HG03280 (cell line): ENCODE measurements at regions not wholly inside any gene's neighbourhood (a gene's known extent, or its start where the extent isn't known, plus 50 kb on each side); places are given as distances from the start of the nearest gene placed in this dataset.
"Not testable (repeated sequence)": the region's sequence is repeated elsewhere in the genome, so short reads cannot be mapped to it uniquely, and the experiment has no call there.

Experiments
- ATAC-seq: cut with Tn5 transposase; IDR thresholded peaks from one replicate; pipeline ENCODE4 v1.9.1; 2021; ENCODE audit warnings: mild to moderate bottlenecking, moderate library complexity; ENCODE audit not compliant: unreplicated experiment

DNA sequence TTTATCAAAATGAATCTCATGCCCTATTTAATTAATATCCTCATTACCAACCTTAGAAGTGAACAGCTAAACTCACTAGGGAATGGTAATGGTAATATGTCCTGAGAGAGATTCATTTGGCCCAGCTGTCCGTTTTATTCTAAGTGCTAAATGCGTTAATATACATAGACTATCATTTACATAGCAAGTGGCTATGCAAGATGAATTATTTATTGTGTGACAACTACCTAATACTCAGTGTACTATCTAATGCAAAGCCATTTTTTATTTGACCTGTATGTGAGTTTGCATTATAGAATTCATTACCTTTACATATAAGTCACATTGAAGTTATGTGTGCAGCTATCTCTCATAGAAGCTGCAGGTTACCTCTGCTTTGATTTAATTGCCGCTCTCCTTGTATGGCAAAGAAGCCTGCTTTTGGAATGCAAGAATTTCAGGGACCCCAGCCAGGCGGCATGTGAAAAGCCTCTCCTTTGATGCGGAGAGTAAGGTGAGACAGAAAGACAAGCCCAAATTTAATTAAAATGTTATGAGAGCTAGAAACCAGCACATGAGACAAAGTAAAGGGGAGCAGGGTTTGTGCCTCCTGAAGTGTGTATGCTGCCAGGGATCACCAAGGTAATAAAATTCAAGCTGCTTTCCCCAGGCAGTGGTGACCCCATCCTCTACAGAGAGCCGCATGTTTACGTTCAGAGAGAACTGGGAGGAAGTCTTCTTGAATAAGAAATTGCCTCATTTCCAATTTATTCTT is 693.0 kb upstream of the MAP3K7 start:
- ATAC-seq: no peak

DNA sequence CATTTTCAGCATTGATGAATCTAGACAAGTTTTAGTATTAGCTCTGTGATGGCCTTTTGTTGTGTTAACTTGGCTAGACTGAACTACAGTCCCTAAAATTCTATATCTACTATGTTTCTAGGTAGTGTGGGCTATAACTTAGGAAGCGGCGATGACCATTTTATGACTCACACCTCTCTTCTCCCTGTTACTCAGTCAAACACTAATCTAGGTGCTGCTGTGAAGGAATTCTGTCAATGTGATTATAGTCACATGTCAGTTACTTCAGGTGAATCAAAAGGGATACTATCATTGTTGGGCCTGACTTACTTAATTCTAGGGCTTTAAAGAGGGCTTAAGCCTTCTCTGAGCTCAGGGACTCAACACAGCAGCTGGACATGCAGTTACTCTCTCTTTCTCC is 691.5 kb upstream of the MAP3K7 start:
- no peak for ATAC-seq

DNA sequence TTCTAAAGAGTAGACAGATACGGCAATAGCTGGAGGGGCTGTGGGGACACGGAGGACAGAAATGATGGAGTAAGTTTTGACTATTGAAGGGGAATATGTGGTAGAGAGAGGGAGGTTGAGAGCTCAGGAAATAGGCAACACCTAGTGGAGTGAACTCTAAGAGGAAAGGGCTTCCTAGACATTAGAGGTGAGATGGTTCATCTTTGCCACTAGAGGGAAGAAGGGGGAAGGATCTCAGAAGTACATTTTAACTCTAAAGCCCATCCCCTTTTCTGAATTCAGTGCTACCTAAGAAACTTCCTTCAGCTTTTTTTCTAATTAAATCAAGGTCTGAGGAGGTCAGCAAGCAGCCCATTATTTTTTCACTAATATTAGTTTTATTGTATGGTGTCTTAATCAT is 689.4 kb upstream of the MAP3K7 start:
- ATAC-seq: no peak

- ATAC-seq: no peak
Observed at GRCh38 chr6:91273729-91274128, 686.9 kb upstream of the MAP3K7 start.

DNA sequence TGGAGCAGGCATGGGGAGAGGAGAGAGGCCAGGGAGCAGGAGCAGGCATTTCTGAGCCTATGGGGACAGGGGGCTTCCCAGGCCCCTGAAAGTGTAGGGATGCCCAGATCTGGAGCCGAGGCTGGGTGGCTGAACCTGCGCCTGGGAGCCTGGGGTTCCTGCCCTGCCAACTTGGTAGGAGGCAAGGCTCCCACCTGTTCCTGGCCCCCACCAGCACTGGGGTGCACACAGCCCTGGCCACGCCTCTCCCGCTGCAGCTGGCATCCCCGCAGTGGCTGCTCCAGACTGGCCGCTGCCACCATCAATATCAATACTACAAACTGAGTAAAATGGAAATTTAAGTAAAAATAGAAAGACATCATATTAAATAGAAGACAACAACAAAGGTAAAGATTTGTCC is 684.9 kb upstream of the MAP3K7 start:
- ATAC-seq: no peak

GRCh38 chr6:91268941-91269340 is 682.1 kb upstream of the MAP3K7 start:
- no peak for ATAC-seq

DNA sequence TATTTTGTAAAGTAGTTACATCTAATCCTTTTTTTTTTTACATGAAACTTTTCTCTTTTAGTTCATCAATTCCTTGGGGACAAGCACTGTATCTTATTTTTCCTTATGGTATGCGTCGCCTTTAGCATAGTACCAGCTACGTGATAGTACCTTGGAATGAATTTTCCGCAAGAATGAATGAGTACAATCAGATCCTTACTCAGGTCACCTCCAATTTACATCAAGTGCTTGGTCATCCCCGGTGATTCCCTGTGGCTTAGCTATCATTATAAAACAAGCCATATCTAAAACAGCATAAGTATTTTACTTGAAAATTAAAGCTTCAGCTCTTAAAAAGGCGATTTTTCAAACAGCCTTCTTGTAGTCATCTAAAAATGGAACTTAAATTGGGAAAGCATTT is 680.4 kb upstream of the MAP3K7 start:
- ATAC-seq: no peak

- ATAC-seq: no peak
Observed at GRCh38 chr6:91266156-91266555, 679.3 kb upstream of the MAP3K7 start.

GRCh38 chr6:91243436-91243835 is 656.6 kb upstream of the MAP3K7 start:
- no peak for ATAC-seq

DNA sequence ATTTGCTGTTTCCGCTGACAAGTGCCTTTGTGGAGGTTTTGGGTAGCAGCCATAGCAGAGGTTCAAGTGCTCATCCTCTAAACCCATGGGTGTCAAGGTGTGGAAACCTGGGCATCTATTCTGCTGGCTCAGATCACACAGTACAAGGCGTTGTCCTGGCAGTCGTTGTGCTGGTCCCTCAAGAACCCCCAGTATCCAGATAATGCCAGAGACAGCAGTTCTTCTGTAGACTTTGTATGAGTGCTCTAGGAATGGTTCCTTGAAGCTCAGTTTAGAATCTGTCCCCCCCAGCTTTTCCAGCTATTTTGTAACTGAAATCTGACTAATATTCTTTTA is 655.7 kb upstream of the MAP3K7 start:
- no peak for ATAC-seq

DNA sequence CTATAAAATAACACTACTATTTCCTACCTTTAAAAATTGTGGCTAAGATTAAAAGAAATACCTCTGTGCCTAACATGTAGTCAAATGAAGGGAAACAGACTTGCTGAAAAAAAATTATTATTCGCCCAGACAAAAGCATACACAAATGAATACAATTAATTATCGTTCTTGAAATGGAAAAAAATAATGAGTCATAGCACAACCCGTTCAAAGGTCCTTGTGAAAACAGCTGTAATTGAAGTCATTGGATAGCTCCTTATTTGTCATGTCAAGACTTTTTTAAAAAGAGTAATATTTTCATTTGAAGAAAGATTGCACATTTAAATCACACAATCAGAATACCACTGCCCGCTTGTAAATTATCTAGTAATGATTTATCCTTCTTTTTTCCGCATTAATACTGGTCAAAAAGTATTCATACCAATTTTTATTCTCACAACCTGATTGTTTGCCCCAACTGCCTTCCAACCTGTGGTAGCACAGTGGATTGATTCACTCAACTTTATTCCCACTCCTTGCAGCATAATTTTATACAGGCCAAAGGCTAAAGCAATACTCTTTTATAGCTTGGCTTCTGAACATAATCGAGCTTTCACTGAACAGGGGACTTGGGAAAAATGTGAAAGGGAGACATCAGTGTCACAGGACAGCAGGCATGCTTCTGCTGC is 655.2 kb upstream of the MAP3K7 start:
- no peak for ATAC-seq

- no peak for ATAC-seq
Observed at GRCh38 chr6:91240878-91241603, 654.2 kb upstream of the MAP3K7 start.

- ATAC-seq: no peak
Observed at GRCh38 chr6:91221072-91221720, 634.3 kb upstream of the MAP3K7 start.

DNA sequence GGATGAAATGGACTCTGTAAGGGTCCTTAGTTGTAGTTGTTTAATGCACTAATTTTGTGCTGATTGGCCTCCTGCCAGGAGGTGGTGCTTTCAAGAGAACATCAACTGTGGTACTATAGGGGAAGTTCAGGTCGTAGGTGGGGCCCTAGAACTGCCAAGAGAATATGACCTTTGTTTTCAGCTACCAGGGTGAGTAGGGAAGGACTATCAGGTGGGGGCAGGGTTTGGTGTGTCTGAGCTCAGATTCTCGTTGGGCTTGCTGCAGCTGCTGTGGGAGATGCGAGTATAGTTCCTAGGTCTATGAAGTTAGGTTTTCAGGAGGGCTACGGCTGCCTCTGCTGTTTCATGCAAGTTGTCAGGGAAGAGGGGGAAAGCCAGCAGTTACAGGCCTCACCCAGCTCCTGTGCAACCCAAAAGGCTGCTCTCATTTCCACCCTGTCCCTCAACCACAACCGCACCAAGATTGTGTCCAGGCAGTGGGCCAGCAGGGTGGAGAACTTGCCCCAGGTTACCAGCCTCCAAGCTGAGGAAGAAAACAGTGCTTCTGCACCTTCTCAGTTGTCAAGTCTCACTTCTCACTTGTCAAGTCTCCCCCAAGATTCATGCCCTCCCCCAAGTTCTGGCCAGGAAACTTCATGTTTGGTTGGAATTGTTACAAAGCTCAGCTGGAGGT is 626.5 kb upstream of the MAP3K7 start:
- no peak for ATAC-seq

- ATAC-seq: no peak
Observed at GRCh38 chr6:91198588-91199255, 611.9 kb upstream of the MAP3K7 start.

DNA sequence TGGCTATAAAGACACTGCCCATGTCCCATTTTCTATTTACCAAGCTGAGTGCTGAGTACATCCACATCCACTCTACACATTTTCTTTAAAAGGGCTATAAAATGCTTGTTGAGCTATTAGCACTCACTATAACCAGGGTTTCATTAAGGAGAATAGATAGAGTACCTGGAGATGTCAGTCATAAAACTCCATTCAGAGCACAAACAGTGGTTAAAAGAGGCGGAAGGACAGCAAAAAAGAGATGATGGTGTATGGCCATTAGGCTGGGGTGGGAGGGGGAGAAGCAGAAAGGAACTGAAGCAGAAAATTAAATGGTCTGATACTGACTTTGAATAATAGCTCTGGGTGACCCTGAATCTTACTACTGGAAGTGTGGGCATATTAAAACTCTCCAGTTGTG is 609.9 kb upstream of the MAP3K7 start:
- ATAC-seq: no peak

- no peak for ATAC-seq
Observed at GRCh38 chr6:91193446-91193845, 606.6 kb upstream of the MAP3K7 start.

GRCh38 chr6:91190041-91190440 is 603.2 kb upstream of the MAP3K7 start:
- ATAC-seq: not testable (repeated sequence)

GRCh38 chr6:91185072-91185471 is 598.2 kb upstream of the MAP3K7 start:
- ATAC-seq: no peak

DNA sequence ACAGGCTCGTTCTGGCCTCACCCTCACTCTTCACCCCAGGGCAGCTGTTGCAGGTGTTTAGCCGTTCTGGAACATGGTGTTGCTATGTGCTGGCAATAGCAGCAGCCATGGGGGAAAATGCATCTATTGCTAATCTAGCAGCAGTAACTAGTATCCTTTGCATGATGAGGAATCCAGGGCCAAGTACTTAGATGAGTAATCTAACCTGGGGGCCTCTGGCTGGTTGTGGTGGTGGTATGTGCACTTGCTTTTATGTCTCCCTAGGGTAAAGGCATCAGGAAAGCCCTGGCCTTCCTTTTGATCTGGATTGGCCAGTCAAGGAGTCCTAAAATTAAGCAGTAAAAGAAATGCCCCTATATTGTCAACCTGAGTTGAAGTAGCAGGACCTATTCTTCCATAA is 594.5 kb upstream of the MAP3K7 start:
- no peak for ATAC-seq

DNA sequence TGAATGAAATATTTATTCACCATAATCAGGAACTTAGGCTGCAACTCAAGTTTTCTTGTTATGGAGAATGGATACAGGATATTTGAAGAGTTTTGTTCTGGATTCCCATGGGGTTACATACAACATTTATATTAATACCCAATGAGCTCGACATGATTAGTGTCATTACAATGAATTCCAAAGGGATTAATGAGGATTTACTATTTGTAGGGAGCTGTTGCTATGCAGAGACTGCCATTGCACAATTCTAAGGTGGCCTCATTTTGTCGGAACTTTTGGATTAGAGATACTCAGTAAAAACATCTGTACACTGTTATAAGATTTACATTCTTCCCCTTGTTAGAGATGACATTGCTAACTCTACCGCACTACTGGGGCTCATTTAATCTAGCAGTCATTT is 586.8 kb upstream of the MAP3K7 start:
- no peak for ATAC-seq
